ENCODE measurements at regions not wholly inside any gene's neighbourhood (a gene's known extent, or its start where the extent isn't known, plus 50 kb on each side); places are given as distances from the start of the nearest gene placed in this dataset.

GRCh38 chr2:228447266-228447915, 265.9 kb upstream of the SPHKAP start:
- TF ChIP-seq CTCF (IDR thresholded peaks at IDR 0.05) (no peak), POLR2A (IDR thresholded peaks at IDR 0.05) (no peak)
- Histone ChIP-seq H3K27ac (no peak overlapping the region), H3K4me3 (no peak overlapping the region), H3K27me3 (no peaks in the 10 kb centered on the region), H3K4me1 (replicated peaks in 1 of 2) (no peaks in the 10 kb centered on the region), H3K9me3 (replicated peaks in 1 of 3) (peaks cover 0 to 4% (median 0%) of the 10 kb centered on the region in 3 donors), H3K36me3 (replicated peaks in 1 of 2) (no peaks in the 10 kb centered on the region)
- intact Hi-C loops (cut with DNase I), result no loop called here
- no peak for DNase-seq
- WGBS, 4 donors, result 50 to 94% (median 70%) methylated on average over 1 of the region's 1 CpG

GRCh38 chr2:228446734-228447133, 265.2 kb upstream of the SPHKAP start:
- intact Hi-C loops (cut with DNase I), result no loop called here
- no peak overlapping the region for H3K4me3 ChIP-seq
- peaks cover 0 to 4% (median 0%) of the 10 kb centered on the region in 3 donors for H3K9me3 ChIP-seq (replicated peaks in 1 of 3)
- no peaks in the 10 kb centered on the region for H3K36me3 ChIP-seq (replicated peaks in 1 of 2)
- no peak for TF ChIP-seq POLR2A (IDR thresholded peaks at IDR 0.05)
- no peak for TF ChIP-seq CTCF (IDR thresholded peaks at IDR 0.05)
- WGBS, 4 donors, result 67 to 87% (median 73%) methylated on average over 4 of the region's 4 CpGs
- no peak overlapping the region for H3K27ac ChIP-seq
- H3K27me3 ChIP-seq, result no peaks in the 10 kb centered on the region
- H3K4me1 ChIP-seq (replicated peaks in 1 of 2), result no peaks in the 10 kb centered on the region
- DNase-seq, result no peak

GRCh38 chr2:228444161-228444560, 262.7 kb upstream of the SPHKAP start:
- no peaks in the 10 kb centered on the region for H3K4me1 ChIP-seq (replicated peaks in 1 of 2)
- DNase-seq, result no peak
- H3K9me3 ChIP-seq (replicated peaks in 1 of 3), result peaks cover 0 to 4% (median 0%) of the 10 kb centered on the region in 3 donors
- no peak overlapping the region for H3K4me3 ChIP-seq
- H3K36me3 ChIP-seq (replicated peaks in 1 of 2), result no peaks in the 10 kb centered on the region
- 81 to 87% (median 84%) methylated on average over 4 of the region's 4 CpGs for WGBS, 4 donors
- H3K27ac ChIP-seq, result no peak overlapping the region
- TF ChIP-seq POLR2A (IDR thresholded peaks at IDR 0.05) (no peak), CTCF (IDR thresholded peaks at IDR 0.05) (no peak)
- H3K27me3 ChIP-seq, result no peaks in the 10 kb centered on the region
- intact Hi-C loops (cut with DNase I), result no loop called here

- intact Hi-C loops (cut with DNase I), result no loop called here
Observed at GRCh38 chr2:228433721-228434120, 252.2 kb upstream of the SPHKAP start.

More at GRCh38 chr2:228433721-228434120, 252.2 kb upstream of the SPHKAP start:
- no peaks in the 10 kb centered on the region for H3K36me3 ChIP-seq (replicated peaks in 1 of 2)
- no peaks in the 10 kb centered on the region for H3K4me1 ChIP-seq (replicated peaks in 1 of 2)
- no peaks in the 10 kb centered on the region for H3K9me3 ChIP-seq (replicated peaks in 1 of 3)
- no peak overlapping the region for H3K27ac ChIP-seq
- H3K4me3 ChIP-seq, result no peak overlapping the region
- no peak for DNase-seq
- TF ChIP-seq POLR2A (IDR thresholded peaks at IDR 0.05) (no peak), CTCF (IDR thresholded peaks at IDR 0.05) (no peak)
- H3K27me3 ChIP-seq, result no peaks in the 10 kb centered on the region
